ENCODE measurements at regions not wholly inside any gene's neighbourhood (a gene's known extent, or its start where the extent isn't known, plus 50 kb on each side); places are given as distances from the start of the nearest gene placed in this dataset.

DNA sequence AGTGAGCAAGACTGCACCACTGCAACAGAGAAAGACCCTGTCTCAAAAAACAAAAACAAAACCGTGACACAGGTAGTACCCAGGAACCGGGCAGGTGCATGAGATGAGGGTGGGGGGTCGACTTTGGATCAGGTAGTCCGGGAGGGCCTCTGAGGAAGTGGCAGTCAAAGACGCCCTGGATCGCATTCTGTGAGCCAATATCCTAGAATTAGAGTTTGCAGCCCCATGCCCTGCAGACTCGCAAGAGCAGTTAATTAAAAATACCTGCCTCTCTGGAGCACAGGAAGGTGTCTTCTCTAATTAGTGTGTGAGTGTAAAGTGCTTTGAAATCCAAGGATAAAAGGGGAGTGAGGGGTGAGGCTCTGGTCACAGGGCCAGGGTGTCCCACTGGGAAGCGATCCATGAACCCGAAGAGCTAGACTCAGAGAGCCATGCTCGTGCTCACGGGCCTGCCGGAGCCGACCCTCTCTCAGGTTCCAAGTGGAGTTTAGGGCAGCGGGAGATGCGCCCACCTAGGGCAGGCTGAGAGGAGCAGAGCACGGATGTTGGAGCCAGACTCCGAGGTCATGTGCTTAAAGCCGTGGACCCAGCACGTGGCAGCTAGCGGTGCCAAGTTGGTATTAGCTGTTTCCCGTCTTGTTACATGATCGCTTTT lies 74.7 kb upstream of the PTPN1 start:
- H3K9me3 Mint-ChIP-seq, result no peaks in the 10 kb centered on the region
- POLR2A ChIA-PET, result no interaction called here

DNA sequence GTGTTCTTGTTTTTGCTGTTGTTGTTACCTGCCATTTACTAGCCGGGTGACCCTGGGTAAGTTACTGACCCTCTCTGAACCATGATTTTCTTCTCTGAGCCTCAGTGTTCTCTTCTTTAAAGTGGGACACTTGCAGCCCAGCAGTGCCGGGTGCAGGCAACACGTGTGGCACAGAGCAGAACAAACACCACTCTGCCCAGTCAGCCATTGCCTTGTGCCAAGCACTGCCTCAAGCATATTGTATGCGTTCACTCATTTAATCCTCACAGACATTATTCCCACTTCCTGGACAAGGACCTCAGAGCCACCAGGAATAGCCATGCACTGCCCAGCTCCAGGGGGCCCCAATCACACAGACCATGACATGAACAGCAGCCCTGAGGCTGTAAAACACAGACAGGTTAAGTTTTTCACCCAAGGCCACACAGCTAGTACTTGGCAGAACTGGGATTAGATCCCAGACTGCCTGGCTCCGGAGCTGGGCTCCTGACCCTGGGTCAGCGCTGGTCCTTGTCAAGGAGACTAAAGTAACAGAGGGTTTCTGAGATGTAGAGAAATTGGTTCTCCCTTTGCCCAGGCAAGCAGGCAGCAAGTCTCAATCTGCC lies 74.0 kb upstream of the PTPN1 start:
- ChIA-PET POLR2A (no interaction called here), CTCF (interaction anchor here (1.0 kb wide), 1 partner anchor 36 kb away, joined by 3 read pairs; no protein-coding TSS in a partner anchor)
- Mint-ChIP-seq H3K36me3 (no peaks in the 10 kb centered on the region), H3K27ac (0 out of 2 replicates have a peak overlapping the region, but pooled peaks have one; percentile 22), H3K9me3 (no peaks in the 10 kb centered on the region), H3K4me1 (peaks cover 32% of the 10 kb centered on the region), H3K4me3 (no peak overlapping the region; the same call in 1 of the 2 replicates), H3K27me3 (ENCODE audit: low read depth) (no peaks in the 10 kb centered on the region)
- ATAC-seq (no peak), DNase-seq (ENCODE audit: low spot score) (no peak)
- TF ChIP-seq PREB (CRISPR knock-in tag; IDR thresholded peaks at IDR 0.05; ENCODE audit: borderline replicate concordance), result no peak
- TF ChIP-seq NR1H2 (CRISPR knock-in tag; IDR thresholded peaks at IDR 0.05), result no peak
- TF ChIP-seq, protein P1, sequence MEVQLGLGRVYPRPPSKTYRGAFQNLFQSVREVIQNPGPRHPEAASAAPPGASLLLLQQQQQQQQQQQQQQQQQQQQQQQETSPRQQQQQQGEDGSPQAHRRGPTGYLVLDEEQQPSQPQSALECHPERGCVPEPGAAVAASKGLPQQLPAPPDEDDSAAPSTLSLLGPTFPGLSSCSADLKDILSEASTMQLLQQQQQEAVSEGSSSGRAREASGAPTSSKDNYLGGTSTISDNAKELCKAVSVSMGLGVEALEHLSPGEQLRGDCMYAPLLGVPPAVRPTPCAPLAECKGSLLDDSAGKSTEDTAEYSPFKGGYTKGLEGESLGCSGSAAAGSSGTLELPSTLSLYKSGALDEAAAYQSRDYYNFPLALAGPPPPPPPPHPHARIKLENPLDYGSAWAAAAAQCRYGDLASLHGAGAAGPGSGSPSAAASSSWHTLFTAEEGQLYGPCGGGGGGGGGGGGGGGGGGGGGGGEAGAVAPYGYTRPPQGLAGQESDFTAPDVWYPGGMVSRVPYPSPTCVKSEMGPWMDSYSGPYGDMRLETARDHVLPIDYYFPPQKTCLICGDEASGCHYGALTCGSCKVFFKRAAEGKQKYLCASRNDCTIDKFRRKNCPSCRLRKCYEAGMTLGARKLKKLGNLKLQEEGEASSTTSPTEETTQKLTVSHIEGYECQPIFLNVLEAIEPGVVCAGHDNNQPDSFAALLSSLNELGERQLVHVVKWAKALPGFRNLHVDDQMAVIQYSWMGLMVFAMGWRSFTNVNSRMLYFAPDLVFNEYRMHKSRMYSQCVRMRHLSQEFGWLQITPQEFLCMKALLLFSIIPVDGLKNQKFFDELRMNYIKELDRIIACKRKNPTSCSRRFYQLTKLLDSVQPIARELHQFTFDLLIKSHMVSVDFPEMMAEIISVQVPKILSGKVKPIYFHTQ (CRISPR knock-in tag; IDR thresholded peaks at IDR 0.05), result no peak
- TF ChIP-seq ZBTB21 (CRISPR knock-in tag; IDR thresholded peaks at IDR 0.05; ENCODE audit: borderline replicate concordance), result no peak
- no peak for TF ChIP-seq ZNF396 (CRISPR knock-in tag; IDR thresholded peaks at IDR 0.05; ENCODE audit: borderline replicate concordance)
- TF ChIP-seq GABPB1 (CRISPR knock-in tag; IDR thresholded peaks at IDR 0.05), result no peak
- no peak for TF ChIP-seq FOXK1 (CRISPR knock-in tag; IDR thresholded peaks at IDR 0.05)
- no peak for TF ChIP-seq ATF1 (CRISPR knock-in tag; IDR thresholded peaks at IDR 0.05)
- TF ChIP-seq FOXJ3 (CRISPR knock-in tag; IDR thresholded peaks at IDR 0.05; ENCODE audit: borderline replicate concordance), result no peak
- TF ChIP-seq GTF2I (CRISPR knock-in tag; conservative IDR thresholded peaks at IDR 0.05), result no peak
- no peak for TF ChIP-seq E2F5 (CRISPR knock-in tag; IDR thresholded peaks at IDR 0.05)
- no peak for TF ChIP-seq NFATC4 (CRISPR knock-in tag; IDR thresholded peaks at IDR 0.05)
- no peak for TF ChIP-seq SOX15 (CRISPR knock-in tag; IDR thresholded peaks at IDR 0.05)
- TF ChIP-seq SMAD4 (CRISPR knock-in tag; IDR thresholded peaks at IDR 0.05), result no peak
- TF ChIP-seq ESRRA (CRISPR knock-in tag; IDR thresholded peaks at IDR 0.05; ENCODE audit: borderline replicate concordance), result no peak
- no peak for TF ChIP-seq ATF6 (CRISPR knock-in tag; IDR thresholded peaks at IDR 0.05)
- no peak for TF ChIP-seq ZNF416 (CRISPR knock-in tag; IDR thresholded peaks at IDR 0.05)

More for the DNA sequence above, 74.7 kb upstream of the PTPN1 start:
- DNase-seq (ENCODE audit: low spot score) (no peak), ATAC-seq (no peak)
- Mint-ChIP-seq H3K4me3 (no peak overlapping the region), H3K4me1 (peaks cover 36% of the 10 kb centered on the region), H3K36me3 (no peaks in the 10 kb centered on the region), H3K27ac (peak overlapping the region; percentile 12; the same call in 1 of the 2 replicates), H3K27me3 (ENCODE audit: low read depth) (no peaks in the 10 kb centered on the region)
- TF ChIP-seq, protein P2, sequence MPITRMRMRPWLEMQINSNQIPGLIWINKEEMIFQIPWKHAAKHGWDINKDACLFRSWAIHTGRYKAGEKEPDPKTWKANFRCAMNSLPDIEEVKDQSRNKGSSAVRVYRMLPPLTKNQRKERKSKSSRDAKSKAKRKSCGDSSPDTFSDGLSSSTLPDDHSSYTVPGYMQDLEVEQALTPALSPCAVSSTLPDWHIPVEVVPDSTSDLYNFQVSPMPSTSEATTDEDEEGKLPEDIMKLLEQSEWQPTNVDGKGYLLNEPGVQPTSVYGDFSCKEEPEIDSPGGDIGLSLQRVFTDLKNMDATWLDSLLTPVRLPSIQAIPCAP (CRISPR knock-in tag; IDR thresholded peaks at IDR 0.05), result no peak
- no peak for TF ChIP-seq ATF2 (CRISPR knock-in tag; IDR thresholded peaks at IDR 0.05; ENCODE audit: borderline replicate concordance, low read depth)
- no peak for TF ChIP-seq USF2 (CRISPR knock-in tag; IDR thresholded peaks at IDR 0.05)
- TF ChIP-seq ZNF416 (CRISPR knock-in tag; IDR thresholded peaks at IDR 0.05), result no peak
- no peak for TF ChIP-seq ELF4 (CRISPR knock-in tag; IDR thresholded peaks at IDR 0.05; ENCODE audit: low read depth)
- no peak for TF ChIP-seq SMAD3 (CRISPR knock-in tag; IDR thresholded peaks at IDR 0.05; ENCODE audit: borderline replicate concordance)
- no peak for TF ChIP-seq ZNF219 (CRISPR knock-in tag; IDR thresholded peaks at IDR 0.05; ENCODE audit: borderline replicate concordance)
- CTCF ChIA-PET, result interaction anchor here (0.9 to 2.0 kb wide), 3 partner anchors 9 to 35 kb away, joined by 3 to 9 read pairs (median 4); no protein-coding TSS in a partner anchor

All from WTC11 (cell line).